HepG2 (cell line): ENCODE measurements at regions not wholly inside any gene's neighbourhood (a gene's known extent, or its start where the extent isn't known, plus 50 kb on each side); places are given as distances from the start of the nearest gene placed in this dataset.
"Not testable (repeated sequence)": the region's sequence is repeated elsewhere in the genome, so short reads cannot be mapped to it uniquely, and the experiment has no call there.

Experiments used
- ATAC-seq: fragments of 200-7000 bp; cut with Tn5 transposase; 3 replicates; pipeline ENCODE4 v1.9.1; 2020; ENCODE audit warnings: mild to moderate bottlenecking, moderate library complexity
- BruUV-seq: library from RNA; stranded (reverse); fragments of 400-500 nt; replicated peaks from 2 replicates; lab custom pipeline; 2021; lab: Mats Ljungman, UMichigan
- CTCF ChIA-PET: fragments of 300-600 bp; formaldehyde crosslinking; extraction: SDS; loops from one replicate; lab custom pipeline; 2021; ENCODE audit warnings: low total read pairs, inconsistent platforms, low intra/inter-chr PET ratio; lab: Yijun Ruan, JAX
- POLR2A ChIA-PET: fragments of 350-600 bp; sonication (Branson Sonifier 250); formaldehyde crosslinking; loops from one replicate; lab custom pipeline; 2020; ENCODE audit warnings: antibody characterized with exemption, inconsistent platforms; lab: Yijun Ruan, JAX
- DNase-seq: peaks from one replicate; pipeline ENCODE4 v3.0.0-alpha.2; 2015; ENCODE audit warnings: low spot score
- FAIRE-seq: peaks from 3 replicates; lab custom pipeline; 2011; peaks lifted over from hg19 to GRCh38; lab: Jason Lieb, UNC
- H2AFZ ChIP-seq: one replicate; pipeline ENCODE4 v1.6.1; 2011; ENCODE audit warnings: low read length, inconsistent platforms
- H3K27ac ChIP-seq: fragments of 300-600 bp; 3 replicates; pipeline ENCODE4 v1.8.0; 2011; ENCODE audit warnings: mixed run types, mild to moderate bottlenecking, mixed read lengths, low read length, inconsistent platforms; ENCODE audit not compliant: insufficient read depth; ENCODE audit errors: extremely low read length
- H3K27me3 ChIP-seq, 2 experiments: fragments of 200-600 bp in 1 of 2; 2 replicates in 1 of 2; 3 replicates in 1 of 2; pipeline versions ENCODE4 v1.6.0 to v1.8.0; 2011; ENCODE audit warnings: low read length in 2 of 2, mild to moderate bottlenecking in 2 of 2, moderate library complexity in 2 of 2, inconsistent platforms in 1 of 2; ENCODE audit not compliant: insufficient read depth in 2 of 2, control insufficient read depth in 1 of 2
- H3K36me3 ChIP-seq, 2 experiments: fragments of 200-600 bp in 1 of 2; replicated peaks in 1 of 2; 2 replicates in 1 of 2; 3 replicates in 1 of 2; pipeline versions ENCODE4 v1.5.1 to v1.8.0; 2011; ENCODE audit warnings: low read length in 2 of 2, inconsistent platforms in 1 of 2; ENCODE audit not compliant: insufficient read depth in 2 of 2, control insufficient read depth in 1 of 2
- H3K4me1 ChIP-seq: 2 replicates; pipeline ENCODE4 v1.5.1; 2012; ENCODE audit warnings: low read length, inconsistent platforms; ENCODE audit not compliant: insufficient read depth
- H3K4me2 ChIP-seq: 2 replicates; pipeline ENCODE4 v1.6.0; 2011; ENCODE audit warnings: low read depth, low read length, inconsistent platforms
- H3K4me3 ChIP-seq, 3 experiments: fragments of 200-600 bp in 1 of 3; sonication (generic), shearing (Covaris generic) in 1 of 3; replicated peaks in 1 of 3; 2 replicates each; pipeline ENCODE4 v1.5.1; 2011 to 2016; ENCODE audit warnings: low read length in 3 of 3, inconsistent platforms in 2 of 3, low read depth in 2 of 3, mild to moderate bottlenecking in 2 of 3, control low read depth in 1 of 3, mixed read lengths in 1 of 3; ENCODE audit not compliant: insufficient read depth in 1 of 3
- H3K79me2 ChIP-seq: one replicate; pipeline ENCODE4 v1.6.1; 2011; ENCODE audit warnings: low read length, inconsistent platforms; ENCODE audit not compliant: insufficient read depth
- H3K9ac ChIP-seq: 2 replicates; pipeline ENCODE4 v1.6.0; 2011; ENCODE audit warnings: mild to moderate bottlenecking, low read depth, low read length, inconsistent platforms; ENCODE audit not compliant: insufficient read depth
- H3K9me3 ChIP-seq: 2 replicates; pipeline ENCODE4 v1.5.1; 2012; ENCODE audit warnings: mild to moderate bottlenecking, low read length
- H4K20me1 ChIP-seq: 2 replicates; pipeline ENCODE4 v1.6.0; 2011; ENCODE audit warnings: inconsistent platforms, mild to moderate bottlenecking, low read length, moderate library complexity; ENCODE audit not compliant: insufficient read depth
- MTA3 ChIP-seq: sonication (generic); formaldehyde crosslinking; IDR thresholded peaks from 2 replicates; pipeline ENCODE4 v1.4.0; 2020; ENCODE audit warnings: missing genetic modification reagents
- SALL2 ChIP-seq: sonication (generic); formaldehyde crosslinking; IDR thresholded peaks from 2 replicates; pipeline ENCODE4 v1.8.1; 2023; ENCODE audit warnings: mild to moderate bottlenecking, missing genetic modification reagents, inconsistent platforms
- WGBS: methylation state at CpG from one replicate; pipeline ENCODE4 v1.1.6; 2017; ENCODE audit warnings: low lambda C conversion rate; 5-methylcytosine and 5-hydroxymethylcytosine counted together
- in situ Hi-C: cut with HindIII; loops from 2 replicates; pipeline ENCODE4 v1.10.0; 2017; ENCODE audit warnings: low pct_unique_long_range_greater_than_20kb; ENCODE audit not compliant: extremely low pct_ligation_motif_present
- intact Hi-C: fragments of 100-400 bp; cut with micrococcal nuclease; formaldehyde crosslinking; loops from one replicate; pipeline ENCODE4 v1.10.0; 2022; ENCODE audit not compliant: unreplicated experiment
- TF ChIP-seq, protein P1 (sequence below): IDR thresholded peaks from 2 replicates; pipeline ENCODE4 v1.6.1; 2016; ENCODE audit warnings: mild to moderate bottlenecking, missing biosample characterization, missing genetic modification reagents

DNA sequence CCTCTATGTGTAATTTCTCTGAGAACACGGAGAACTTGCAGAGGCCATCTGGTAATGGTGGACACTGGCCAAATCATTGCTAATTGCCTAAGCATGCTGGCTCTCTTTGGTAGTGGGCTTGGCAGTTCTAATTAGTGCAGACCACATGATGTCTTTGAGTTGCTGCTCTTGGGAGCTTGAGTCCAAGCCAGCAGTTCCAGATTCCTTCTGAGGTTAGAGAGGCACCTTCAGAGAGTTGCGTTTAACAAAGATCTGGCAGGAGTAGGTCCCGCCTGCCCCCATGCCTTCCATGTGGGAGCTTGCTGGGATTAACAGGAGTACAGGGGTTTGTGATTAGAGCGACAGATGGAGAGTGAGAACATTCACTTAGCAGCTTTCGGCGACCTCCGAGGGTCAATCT, 449.0 kb upstream of the LMCD1 start:
- H3K79me2 ChIP-seq, result no peaks in the 10 kb centered on the region
- H3K9ac ChIP-seq, result no peak overlapping the region
- no peaks in the 10 kb centered on the region for H4K20me1 ChIP-seq
- H3K9me3 ChIP-seq, result no peaks in the 10 kb centered on the region
- no peak overlapping the region for H3K27ac ChIP-seq
- ChIA-PET POLR2A (no interaction called here), CTCF (no interaction called here)
- no peak overlapping the region for H2AFZ ChIP-seq
- no peaks in the 10 kb centered on the region for H3K36me3 ChIP-seq
- TF ChIP-seq SALL2 (CRISPR knock-in tag) (no peak), MTA3 (CRISPR knock-in tag) (no peak)
- TF ChIP-seq, protein P1, sequence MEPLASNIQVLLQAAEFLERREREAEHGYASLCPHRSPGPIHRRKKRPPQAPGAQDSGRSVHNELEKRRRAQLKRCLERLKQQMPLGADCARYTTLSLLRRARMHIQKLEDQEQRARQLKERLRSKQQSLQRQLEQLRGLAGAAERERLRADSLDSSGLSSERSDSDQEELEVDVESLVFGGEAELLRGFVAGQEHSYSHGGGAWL (CRISPR knock-in tag), result no peak
- no peak for DNase-seq
- H3K4me3 ChIP-seq, result no peak overlapping the region
- no TSS peak for BruUV-seq
- no peaks in the 10 kb centered on the region for H3K4me1 ChIP-seq
- in situ Hi-C loops, result no loop called here
- FAIRE-seq, result no peak
- no peak overlapping the region for H3K4me2 ChIP-seq
- intact Hi-C loops, result no loop called here
- ATAC-seq, result no peak
- no peaks in the 10 kb centered on the region for H3K27me3 ChIP-seq
- WGBS, result 52% methylated on average over 2 of the region's 7 CpGs

DNA sequence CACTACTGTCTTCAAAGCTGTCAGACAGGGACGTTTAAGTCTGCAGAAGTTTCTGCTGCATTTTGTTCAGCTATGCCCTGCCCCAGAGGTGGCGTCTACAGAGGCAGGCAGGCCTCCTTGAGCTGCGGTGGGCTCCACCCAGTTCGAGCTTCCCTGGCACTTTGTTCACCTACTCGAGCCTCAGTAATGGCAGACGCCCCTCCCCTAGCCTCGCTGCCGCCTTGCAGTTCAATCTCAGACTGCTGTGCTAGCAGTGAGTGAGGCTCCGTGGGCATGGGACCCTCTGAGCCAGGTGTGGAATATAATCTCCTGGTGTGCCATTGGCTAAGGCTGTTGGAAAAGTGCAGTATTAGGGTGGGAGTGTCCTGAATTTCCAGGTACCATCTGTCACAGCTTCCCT, 433.5 kb upstream of the LMCD1 start:
- H3K9me3 ChIP-seq, BruUV-seq, CTCF ChIA-PET, H3K79me2 ChIP-seq, H3K9ac ChIP-seq, H3K27ac ChIP-seq, POLR2A ChIA-PET, H4K20me1 ChIP-seq, in situ Hi-C loops, H3K27me3 ChIP-seq, H3K36me3 ChIP-seq, H2AFZ ChIP-seq, ATAC-seq, H3K4me3 ChIP-seq, H3K4me2 ChIP-seq, H3K4me1 ChIP-seq, DNase-seq, FAIRE-seq, intact Hi-C loops: not testable (repeated sequence)
- WGBS, result 0% methylated on average over 3 of the region's 9 CpGs
